22Rv1 (cell line): ENCODE measurements at regions not wholly inside any gene's neighbourhood (a gene's known extent, or its start where the extent isn't known, plus 50 kb on each side); places are given as distances from the start of the nearest gene placed in this dataset.

ENCODE experiments used
- H3K27ac ChIP-seq: fragments of 450-650 bp; 2 replicates; pipeline ENCODE4 v1.5.1; 2017
- ZFX ChIP-seq: fragments of 450-650 bp; IDR thresholded peaks from 2 replicates; pipeline ENCODE4 v1.6.1; 2017; ENCODE audit warnings: antibody characterized with exemption, borderline replicate concordance
- TF ChIP-seq, protein P1 (sequence below): fragments of 450-650 bp; IDR thresholded peaks from 2 replicates; pipeline ENCODE4 v1.5.1; 2017; ENCODE audit warnings: mild to moderate bottlenecking

DNA sequence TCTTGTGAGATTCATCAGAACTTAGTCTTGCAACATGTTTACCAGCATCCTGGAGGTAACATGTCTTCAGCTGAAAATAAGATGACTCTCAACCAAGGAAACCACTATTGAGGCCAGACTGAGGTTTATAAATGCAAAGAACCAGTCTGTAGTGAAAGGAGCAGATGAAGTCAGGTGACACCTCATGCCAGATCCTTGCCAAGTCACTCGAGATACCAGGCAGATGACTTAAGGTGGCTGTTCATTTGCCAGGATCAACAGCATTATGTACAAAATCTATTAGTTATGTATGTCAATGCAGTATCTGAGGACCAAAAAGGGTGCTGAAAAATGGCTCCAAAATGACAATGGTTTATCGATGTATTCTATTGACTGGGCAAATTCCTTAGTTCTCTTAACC lies 100.0 kb upstream of the SOX6 start:
- H3K27ac ChIP-seq, result no peak overlapping the region
- TF ChIP-seq ZFX, result no peak

GRCh38 chr11:16454289-16454863 lies 98.0 kb upstream of the SOX6 start:
- TF ChIP-seq ZFX, result no peak
- TF ChIP-seq, protein P1, sequence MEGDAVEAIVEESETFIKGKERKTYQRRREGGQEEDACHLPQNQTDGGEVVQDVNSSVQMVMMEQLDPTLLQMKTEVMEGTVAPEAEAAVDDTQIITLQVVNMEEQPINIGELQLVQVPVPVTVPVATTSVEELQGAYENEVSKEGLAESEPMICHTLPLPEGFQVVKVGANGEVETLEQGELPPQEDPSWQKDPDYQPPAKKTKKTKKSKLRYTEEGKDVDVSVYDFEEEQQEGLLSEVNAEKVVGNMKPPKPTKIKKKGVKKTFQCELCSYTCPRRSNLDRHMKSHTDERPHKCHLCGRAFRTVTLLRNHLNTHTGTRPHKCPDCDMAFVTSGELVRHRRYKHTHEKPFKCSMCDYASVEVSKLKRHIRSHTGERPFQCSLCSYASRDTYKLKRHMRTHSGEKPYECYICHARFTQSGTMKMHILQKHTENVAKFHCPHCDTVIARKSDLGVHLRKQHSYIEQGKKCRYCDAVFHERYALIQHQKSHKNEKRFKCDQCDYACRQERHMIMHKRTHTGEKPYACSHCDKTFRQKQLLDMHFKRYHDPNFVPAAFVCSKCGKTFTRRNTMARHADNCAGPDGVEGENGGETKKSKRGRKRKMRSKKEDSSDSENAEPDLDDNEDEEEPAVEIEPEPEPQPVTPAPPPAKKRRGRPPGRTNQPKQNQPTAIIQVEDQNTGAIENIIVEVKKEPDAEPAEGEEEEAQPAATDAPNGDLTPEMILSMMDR, result no peak
- no peak overlapping the region for H3K27ac ChIP-seq

DNA sequence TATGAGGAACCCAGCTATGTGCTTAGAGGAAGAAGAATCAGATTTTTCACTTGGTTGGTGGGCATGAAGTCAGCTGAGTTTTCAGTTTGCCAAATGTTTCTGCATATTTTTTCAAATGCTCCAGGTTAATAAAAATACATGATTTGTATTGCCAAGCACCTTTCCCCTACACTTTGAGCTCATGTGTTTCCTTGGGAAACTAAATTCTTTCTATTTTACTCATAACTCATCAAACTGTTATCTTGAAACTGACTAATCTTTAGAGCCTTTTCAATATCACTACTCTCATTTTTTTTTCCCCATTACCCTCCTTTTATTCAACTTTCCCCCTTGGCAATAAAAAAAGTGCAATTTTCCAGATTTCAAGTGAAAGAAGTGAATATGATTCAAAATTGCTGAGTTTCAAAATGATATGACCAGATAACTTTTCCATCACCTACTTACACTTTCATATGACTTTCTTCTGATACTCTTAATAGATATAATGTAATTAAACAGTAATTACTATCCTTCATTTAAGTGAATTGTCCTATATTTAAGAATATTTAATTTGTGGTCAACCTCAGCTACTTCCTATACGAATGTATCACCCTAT lies 91.9 kb upstream of the SOX6 start:
- TF ChIP-seq, protein P1, result no peak
- no peak for TF ChIP-seq ZFX
- H3K27ac ChIP-seq, result no peak overlapping the region

DNA sequence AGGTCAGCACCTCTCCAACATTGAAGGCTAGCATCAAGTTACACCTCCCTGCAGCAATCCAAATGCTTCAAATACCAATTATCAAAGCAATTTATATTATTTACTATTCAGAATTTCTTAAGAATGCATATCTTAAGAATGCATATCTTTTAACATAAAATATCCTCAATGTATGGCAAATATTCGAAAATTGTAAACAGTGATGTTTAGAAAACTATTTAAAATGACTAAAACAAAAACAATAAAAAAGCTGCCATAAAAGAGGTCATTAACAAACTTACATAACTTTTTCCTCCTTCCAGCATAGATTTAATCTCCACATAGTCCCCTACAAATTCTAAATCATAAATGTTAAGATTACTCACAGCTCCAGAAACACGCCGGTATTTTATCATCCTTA lies 85.1 kb upstream of the SOX6 start:
- TF ChIP-seq, protein P1, result no peak
- no peak for TF ChIP-seq ZFX
- no peak overlapping the region for H3K27ac ChIP-seq

GRCh38 chr11:16440136-16440535 lies 83.8 kb upstream of the SOX6 start:
- TF ChIP-seq, protein P1, result no peak
- no peak for TF ChIP-seq ZFX

DNA sequence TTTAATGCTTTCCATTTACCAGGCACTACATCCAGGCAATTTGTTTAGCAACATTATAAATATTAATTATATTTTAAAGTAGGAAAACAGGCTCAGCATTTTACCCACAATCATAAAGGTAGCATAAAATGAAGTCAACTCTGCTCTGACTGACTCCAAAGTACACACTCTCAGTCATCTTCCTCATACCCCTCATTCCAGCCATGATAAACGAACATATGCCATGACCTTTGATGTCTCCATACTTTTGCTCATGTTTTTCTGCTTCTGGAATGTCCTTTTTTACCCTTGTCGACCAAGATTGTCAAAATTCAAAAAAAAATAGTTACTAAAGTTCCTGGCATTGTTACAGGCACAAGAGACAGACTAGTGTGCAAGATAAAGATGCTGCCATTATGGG lies 77.7 kb upstream of the SOX6 start:
- TF ChIP-seq ZFX, result no peak
- TF ChIP-seq, protein P1, result no peak
- no peak overlapping the region for H3K27ac ChIP-seq

More at GRCh38 chr11:16440136-16440535, 83.8 kb upstream of the SOX6 start:
- no peak overlapping the region for H3K27ac ChIP-seq

- no peak overlapping the region for H3K27ac ChIP-seq
- no peak for TF ChIP-seq ZFX
Measured at GRCh38 chr11:16430674-16431073, 74.3 kb upstream of the SOX6 start.

- no peak for TF ChIP-seq ZFX
- TF ChIP-seq, protein P1, result no peak
- H3K27ac ChIP-seq, result no peak overlapping the region
Measured at GRCh38 chr11:16421826-16422225, 65.5 kb upstream of the SOX6 start.
